NCI-H748 (cell line): ENCODE measurements at regions not wholly inside any gene's neighbourhood (a gene's known extent, or its start where the extent isn't known, plus 50 kb on each side); places are given as distances from the start of the nearest gene placed in this dataset.
A peak's percentile ranks its signal among the peaks of the same experiment; 100 is the strongest.

ENCODE experiments used
- DNase-seq: peaks from one replicate; lab custom pipeline; 2025; ENCODE audit not compliant: unreplicated experiment; lab: John Stamatoyannopoulos, UW

DNA sequence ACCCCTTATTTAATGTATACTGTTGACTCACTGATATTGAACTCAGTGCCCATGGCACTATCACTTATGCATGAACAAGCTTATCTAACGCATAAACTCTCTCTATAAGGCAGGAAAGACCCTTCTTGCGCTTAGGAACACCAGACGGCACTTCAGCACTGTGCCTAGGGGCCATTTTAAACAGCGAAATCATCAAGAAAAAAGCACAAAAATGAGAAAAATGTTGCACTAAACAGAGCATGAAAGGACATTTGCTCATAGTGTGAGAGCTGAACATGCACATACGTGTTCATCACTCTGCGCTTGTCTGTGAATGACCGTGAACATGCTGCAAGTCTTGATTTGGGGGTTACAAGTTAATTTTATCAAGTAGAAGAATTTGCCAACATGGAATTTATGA is 109.6 kb downstream of the WDR11 start:
- DNase-seq: no peak

DNA sequence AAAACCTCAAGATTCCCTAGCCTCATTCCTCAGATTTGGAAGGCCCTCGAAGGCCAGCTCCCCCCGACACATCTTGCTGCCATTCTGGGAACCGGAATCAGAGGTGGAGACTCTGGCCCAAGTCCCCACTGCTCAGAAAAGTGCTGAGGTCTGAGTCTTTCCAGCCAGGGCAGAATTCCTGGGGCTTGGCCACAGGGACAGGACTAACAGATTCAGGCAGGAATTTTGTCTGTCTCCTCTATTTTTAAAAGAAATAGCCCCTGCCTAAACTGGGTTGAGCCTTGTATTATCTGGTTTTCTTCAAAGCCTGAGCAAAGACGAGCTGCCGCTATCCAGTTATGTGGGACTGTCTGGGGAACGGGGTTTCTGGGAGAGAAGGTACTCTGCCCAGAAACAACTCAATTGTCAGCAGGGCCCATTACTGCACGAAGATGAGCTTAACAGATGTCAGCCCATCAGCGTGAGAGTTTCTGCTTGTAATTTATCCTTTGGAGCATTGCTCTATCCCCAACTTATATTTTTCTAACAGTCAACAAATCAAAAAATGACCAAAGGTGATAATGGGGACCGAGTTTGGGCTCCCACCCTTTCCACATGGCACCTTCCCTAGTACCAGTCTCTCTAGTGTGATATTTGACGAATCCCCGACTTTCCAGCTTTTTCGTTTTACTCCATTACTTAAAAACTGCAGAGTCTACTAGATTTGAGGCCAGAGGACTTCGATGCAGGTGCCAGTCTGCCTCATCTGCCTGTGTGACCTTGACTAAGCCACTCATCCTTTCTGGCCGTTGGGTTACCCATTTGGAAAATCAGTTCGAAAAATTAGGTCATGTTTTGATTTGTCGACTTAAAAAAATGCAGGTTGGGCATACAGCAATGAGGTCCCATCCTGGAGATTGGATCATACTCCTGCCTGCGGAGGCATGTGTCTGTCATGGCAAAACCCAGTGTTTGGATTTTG is 110.9 kb downstream of the WDR11 start:
- DNase-seq: no peak

DNA sequence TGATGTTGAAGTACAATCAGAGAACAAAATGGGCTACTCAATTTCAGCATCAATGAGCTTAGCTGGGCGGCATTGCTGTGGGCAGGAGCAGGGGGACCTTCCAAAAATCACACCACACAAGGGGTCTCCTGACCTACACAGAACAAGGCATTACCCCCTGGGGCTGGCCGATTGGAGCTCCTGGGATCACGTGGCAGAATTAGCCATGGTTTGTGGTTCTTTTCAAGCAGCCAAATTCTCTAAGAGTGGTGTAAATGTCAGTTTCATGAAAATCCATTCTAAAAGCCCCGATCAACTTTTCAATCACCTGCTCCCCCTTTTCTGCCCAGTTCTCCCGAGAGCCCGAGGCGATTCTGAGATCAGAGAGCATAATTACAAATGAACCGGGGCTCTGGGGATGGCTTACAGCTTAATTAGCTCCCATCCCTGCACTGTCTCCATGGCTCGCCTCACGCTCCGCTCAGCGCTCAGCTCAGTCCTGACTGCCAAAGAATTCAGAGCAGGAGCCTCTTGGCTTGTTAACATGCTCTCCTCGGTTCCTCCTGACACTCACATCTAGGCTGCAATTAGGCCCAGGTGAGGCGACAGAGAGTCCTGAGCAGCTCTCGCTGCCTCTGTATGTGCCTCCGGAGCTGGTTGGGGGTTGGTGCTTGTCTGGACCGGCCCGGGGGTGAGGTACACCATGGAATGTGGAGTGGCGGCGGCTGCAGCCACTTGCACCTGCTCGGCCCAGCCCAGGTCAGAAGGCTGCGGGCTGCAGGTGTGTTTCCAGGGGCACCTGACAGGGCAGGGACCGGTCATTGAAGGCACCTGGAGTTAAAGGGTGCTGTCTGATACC is 111.8 kb downstream of the WDR11 start:
- DNase-seq: peak; percentile 77

DNA sequence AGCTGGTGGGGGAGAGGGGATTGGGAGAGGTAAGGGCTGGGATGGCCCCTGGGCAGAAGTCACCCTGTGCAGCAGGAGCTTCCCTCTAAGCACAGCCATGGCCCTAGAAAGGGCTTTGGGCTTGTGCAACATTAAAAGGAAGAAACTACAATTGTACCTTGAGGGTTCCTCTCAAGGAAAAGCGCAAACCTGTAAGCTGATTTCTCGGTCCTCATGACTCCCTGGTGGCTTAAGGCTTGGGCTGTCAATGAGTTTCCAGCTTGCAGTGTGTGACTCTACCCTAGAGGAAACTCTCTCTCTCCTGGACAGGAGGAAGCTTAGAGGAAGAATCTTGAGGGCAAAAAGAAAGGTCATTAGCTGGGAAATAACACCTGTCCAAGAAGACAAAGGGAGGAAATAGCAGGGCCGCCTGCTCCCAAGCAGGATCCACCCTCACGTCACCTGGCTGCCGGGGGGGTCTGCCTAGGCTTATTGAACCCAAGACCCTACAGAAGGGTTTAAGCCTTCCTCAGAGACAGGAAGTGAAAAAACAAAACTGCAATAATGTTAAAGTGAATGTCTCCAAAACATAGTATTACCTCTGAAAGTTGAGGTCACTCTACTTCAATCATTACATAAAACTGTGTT is 112.5 kb downstream of the WDR11 start:
- peak; percentile 17 for DNase-seq

DNA sequence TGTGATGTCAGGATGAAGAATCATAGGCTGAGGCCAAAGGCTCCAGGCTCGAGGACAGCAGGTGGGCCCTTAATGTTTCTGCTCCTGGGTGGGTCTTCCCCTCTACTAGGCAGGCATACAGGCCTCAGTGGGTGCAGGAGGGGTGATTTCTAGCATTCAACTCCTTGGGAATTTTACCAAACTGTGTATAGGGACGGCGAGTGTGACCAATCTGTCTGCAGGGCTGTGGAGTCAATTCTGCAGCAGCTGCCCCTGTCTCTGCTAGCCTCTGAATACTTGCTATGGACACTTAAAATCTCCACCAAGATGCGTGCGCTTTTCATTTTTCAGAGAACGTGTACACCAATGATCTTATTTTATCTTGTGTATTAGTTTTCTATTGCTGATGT is 115.5 kb downstream of the WDR11 start:
- no peak for DNase-seq

DNA sequence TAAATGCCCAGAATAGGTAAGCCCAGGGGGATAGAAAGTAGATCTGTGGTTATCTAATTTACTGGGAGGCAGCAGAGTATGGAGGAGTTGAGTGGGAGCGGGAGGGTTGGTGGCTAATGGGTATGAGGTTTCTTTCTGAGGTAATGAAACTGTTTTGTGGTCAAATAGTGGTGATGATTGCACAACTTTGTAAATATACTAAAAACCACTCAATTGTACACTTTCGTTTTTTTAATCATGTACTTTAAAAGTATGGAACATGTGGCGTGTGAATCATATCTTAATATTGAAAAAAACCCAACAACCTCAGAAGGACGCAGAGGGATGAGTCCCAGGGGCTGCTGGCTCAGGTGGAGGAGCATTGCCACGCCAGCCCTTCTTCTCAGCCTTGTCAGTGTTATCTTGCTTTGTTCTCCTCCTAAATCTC is 118.1 kb downstream of the WDR11 start:
- no peak for DNase-seq

DNA sequence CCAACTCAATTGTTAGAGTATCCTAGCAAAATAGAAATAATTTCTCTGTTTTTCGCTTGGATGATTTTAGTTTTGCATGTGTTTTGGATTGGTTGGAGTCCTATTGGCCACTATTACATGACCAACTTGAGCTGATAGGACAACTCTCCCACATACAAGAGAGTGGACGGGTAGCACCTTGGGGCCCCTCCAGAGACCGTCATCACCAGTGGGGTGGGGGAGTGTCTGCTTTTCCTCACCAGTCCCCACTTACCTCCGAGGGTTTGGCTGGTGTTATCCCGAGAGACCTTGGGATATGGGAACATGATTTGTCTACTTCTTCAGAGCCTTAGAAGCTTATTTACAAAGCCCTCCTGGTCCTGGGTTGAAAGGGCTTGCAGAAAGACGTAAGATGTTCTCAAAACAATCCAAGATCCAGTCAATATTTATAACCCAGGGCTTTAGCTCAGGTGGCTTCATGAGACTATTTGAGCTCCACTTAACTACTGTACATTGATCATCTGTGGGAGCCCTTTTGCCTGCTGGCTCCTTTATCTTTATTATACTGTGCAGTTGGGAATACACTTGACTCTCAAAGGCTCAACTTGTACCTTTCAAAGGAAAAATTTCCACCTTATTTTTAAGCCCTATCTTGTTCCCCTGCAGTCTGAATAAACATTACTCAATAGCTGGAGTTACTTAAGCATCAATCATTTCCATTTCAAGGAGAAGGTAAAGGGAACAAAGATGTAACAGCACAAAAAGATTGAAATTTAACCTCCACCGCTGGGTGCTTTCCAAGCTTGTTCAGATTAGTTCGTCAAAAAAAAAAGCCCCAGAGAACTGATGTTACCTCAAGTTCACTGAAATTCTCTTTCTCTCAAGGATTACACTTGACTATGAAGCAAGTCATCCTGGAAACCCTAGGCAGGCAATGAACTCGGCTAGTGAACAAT is 119.7 kb downstream of the WDR11 start:
- DNase-seq: no peak

DNA sequence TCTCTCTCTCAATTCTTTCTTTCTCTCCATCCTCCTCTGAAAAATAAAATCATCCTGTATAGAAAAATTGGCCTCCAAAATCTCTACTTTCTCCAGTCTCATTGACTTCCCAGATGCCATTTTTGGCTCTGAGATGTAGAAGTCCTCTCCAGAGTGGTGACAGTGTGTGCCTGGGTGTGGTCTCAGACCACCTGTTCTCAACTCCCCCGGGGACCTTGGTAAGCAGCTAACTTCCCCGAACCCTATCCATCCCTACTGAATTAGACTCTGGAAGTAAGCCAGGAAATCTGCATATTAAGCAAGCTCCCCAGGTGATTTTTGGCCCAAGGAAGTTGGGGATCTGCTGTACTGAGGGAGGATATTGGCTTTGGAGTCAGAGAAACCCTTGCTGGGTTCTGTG is 120.5 kb downstream of the WDR11 start:
- peak; percentile 30 for DNase-seq

DNA sequence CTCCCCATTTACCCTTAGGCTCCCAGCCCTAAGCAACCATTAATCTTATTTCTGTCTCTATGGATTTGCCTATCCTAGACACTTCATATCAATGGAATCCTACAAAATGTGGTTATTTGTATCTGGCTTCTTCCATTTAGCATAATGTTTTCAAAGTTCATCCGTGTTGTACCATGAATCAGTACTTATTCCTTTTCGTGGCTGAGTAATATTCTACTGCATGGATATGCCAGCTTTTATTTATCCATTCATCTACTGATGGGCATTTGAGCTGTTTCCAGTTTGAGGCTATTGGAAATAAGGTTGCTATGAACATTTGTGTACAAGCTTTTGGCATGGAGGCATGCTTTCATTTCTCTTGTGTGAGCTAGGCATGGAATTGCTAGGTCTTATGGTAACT is 121.1 kb downstream of the WDR11 start:
- no peak for DNase-seq

DNA sequence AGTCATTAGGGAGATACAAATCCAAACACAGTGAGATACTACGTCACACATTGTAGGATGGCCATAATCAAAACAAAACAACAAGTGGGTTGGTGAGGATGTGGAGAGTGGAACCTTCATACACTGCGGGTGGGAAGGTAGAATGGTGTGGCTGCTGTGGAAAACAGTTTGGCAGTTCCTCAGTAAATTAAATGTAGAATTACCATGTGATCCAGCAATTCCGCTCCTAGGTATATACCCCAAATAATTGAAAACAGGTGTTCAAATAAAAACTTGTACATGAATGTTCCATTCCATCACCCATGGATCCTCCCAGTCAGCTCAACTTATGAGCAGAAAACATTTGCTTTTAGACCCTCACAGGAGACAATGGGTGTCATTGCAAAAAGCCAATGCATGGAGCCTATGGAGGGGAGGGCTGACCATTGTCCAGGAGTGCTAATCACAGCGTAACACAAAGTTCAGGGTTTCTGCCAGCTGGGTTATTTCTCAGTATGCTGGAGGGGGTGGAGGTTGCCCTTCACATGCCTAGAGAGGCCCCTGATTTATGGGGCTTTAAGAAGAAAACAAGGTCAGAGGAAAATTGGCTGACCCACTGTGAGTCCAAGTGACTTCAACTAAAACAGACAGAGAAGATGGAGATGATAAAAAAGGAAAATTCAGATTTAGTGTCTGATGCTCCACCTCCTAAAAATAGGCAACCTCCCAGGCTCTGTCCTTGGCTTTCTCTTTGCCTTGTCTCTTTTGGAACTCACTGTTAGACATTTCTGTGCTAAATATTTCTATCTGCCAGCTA is 124.1 kb downstream of the WDR11 start:
- no peak for DNase-seq

DNA sequence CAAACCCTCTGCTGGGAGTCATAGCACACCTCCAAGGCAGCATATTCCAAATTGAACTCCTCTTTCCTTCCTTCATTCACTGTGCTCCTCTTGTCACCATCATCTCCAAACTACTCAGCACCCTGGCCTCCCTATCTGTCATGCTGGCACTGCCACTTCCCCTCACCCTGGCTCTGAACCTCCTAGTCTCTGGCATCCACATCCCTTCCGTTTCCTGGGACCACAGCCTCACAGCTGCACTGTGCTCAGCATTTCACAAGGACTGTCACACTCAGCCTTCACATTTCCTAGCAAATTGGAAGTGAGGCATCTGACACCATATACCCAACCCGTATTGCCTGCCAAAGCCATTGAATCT is 124.7 kb downstream of the WDR11 start:
- no peak for DNase-seq

DNA sequence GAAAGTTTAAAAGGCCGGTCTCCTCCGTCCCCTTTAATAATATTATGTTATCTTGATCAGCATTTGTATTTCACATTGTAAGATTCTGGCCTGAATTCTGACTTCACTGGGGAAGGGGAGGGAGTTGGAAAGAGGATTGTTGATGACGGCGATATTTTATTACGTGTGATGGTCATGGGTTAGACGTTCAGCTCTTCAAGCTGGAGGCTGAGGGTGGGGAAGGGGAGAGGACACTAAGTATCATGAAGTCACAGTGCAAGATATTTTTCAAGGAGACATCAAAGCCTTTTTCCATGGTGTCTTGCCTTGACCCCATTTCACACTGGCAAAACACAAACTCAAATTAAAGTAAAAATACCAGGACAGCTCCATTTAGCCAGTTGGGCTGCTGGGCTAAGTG is 126.7 kb downstream of the WDR11 start:
- DNase-seq: no peak

DNA sequence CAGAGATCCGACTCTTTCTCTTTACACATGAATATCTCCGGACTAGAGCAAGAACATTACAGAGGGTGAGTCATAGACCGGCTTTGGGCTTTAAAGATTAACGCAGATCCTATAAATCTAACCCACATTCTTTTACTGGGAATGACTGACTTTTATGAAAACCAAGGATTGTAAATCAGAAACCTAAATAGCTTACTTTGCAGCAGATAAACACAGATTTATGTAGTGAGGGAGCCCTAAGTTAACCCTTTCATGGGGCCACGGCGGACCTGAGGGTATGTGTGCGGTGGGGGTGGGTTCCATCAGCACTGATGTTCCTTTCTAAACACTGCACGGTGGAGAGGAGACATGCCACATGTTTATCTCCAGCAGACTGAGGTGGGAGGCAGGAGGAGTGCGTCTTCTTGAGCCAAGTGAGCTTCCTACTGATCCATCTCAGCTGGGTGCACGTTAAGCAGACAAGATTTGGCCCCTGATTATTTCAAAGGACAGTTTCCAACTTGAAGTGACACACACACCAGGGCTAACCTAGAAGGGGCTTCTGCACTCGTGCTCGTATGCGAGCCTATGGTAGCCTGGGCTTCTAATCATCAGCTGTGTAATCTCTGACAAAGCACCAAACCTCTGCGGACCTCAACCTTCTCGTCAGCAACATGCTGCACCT is 127.6 kb downstream of the WDR11 start:
- no peak for DNase-seq

DNA sequence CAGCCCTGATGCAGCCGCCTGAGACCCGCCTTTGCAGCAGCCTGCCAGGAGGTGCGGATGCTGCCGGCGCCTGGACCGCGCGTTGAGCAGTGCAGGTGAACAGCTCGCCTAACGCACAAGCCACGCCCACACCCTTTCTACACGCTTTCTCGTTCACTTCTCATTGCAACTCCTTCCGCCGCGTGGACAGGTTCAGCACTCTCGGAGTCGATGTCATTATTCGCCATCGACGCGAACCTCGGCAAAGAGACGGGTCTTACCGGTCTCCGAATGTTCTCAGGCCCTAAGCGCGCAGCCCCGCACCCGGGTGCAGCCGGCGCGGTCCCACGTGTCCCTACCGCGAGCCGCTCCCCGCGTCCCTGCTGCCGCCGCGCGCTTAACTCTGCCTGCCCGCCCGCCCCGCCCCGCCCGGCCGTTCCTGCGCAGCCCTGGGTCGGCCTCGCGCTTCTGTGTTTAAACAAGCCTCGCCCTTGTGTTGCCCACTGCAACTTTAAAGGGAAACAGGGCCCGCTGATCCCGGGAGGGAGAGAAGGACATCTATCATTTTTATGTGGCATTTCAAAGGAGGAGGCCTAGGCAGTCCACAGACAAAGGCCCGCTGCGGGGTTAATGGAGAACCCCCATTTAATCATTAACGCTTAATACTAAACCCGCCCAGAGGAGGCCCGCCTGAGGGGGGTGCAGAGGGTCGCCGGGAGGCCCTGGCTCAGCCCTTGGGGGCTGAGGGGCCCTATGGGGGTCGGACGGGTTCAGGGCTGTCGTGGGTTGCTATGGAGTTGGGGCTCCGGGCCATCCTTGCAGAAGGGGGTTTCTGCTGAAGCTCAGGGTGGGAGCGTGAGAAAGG is 128.5 kb downstream of the WDR11 start:
- DNase-seq: peak; percentile 91

DNA sequence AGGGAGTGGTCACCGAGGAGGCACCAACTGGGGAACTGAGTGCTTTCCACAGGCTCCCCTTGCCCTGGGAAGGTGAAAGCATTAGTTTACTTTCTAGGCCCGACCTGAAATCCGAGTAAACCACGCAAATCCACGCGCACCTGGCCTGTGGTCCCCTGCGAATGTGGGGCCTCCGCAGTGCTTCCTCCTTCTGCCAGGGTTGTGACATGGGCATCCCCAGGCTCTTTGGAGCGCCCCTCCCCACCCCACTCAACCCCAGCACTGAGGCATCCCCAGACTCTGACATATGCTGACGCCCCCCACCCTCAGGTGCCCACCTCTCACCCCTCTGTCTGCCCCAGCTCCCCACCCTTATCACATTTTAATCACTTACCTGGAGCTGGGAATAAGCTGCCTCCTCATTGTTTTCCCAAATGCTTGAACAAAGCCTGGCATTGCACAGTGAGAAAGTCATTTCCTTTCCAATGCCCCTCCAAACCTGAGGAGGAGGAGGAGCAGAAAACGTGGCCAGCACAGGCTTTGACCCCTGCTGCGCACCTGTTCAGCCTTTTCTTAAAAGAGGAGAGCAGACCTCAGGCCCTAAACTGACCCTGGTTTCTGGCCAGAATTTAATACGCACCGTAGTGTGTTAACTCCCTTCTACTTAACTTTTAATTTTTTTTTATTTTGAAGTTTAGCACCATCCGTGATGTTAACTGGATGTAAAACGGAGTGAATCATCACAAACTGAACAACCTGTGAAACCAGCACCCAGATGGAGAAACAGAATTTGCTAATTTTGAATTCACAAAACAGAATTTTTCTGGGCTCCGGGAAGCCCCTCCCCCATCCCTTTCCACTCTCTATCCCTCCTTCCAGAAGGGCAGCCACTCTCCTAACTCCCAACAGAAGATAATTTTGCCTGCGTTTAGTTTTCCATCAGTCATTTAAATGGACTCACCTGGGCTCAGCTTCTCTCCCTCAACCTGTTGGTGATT is 129.4 kb downstream of the WDR11 start:
- DNase-seq: peak; percentile 8

DNA sequence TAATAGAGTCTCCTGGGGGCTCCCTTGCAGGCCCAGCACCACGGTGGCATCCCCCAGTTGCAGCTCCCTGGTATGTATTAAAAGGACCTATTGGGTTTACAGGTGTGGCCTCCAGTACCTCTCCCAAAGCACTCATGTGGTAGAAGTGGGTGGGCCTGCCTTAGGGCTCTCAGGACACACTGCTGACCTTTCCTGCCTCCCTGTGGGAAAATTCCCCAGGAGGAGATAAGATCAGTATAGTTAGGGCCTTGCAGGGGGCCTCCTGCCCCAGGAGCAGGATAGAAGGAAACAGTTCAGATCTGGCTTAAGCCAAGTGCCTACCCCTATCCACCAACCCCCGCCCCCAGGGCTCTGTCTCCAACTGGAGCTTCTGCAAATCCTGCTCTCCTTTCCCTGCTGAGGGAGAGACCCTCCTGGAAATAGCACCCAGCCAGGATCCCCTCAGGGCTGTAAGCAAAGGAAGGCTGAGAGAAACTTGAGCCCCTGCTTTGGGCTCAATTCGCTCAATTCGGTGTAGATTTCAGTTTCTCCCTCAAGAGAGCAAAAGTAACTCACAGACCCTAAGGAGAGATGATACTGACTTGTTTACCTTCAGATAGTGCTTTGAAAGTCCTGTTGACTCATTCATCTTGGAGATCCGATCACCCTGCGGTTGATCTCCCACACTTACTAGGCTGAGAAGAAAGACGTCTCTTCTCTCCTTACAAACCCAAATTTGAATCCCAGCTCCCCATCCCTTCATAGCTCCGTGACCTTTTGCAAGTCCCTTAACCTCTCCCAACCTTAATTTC is 130.6 kb downstream of the WDR11 start:
- no peak for DNase-seq
